ENCODE measurements at regions not wholly inside any gene's neighbourhood (a gene's known extent, or its start where the extent isn't known, plus 50 kb on each side); places are given as distances from the start of the nearest gene placed in this dataset.

GRCh38 chr4:14403132-14403531 lies 599.1 kb upstream of the CPEB2 start:
- TF ChIP-seq EP300 (IDR thresholded peaks at IDR 0.05) (no peak), POLR2AphosphoS5 (IDR thresholded peaks at IDR 0.05) (no peak), CTCF (IDR thresholded peaks at IDR 0.05) (no peak), POLR2A (IDR thresholded peaks at IDR 0.05) (no peak)
